ENCODE measurements at regions not wholly inside any gene's neighbourhood (a gene's known extent, or its start where the extent isn't known, plus 50 kb on each side); places are given as distances from the start of the nearest gene placed in this dataset.
"Not testable (repeated sequence)": the region's sequence is repeated elsewhere in the genome, so short reads cannot be mapped to it uniquely, and the experiment has no call there.

DNA sequence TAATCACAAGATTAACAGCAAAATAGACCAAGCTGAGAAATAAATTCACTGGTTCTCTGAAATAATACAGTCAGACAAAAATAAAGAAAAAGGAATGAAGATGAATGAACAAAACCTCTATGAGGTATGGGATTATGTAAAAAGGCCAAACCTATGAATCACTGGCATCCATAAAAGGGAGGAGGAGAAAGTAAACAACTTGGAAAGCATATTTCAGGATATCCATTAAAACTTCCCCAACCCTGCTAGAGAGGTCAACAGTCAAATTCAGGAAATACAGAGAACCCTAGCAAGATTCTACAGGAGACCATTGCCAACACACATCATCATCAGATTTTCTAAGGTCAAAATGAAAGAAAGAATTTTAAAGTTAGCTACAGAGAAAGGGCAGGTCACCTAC is 649.7 kb upstream of the CBLB start:
- Histone ChIP-seq H3K4me3 (ENCODE audit: low read depth in 1 of 2, low read length in 1 of 2) (no peak overlapping the region), H3K9me3 (no peaks in the 10 kb centered on the region), H3K36me3 (no peaks in the 10 kb centered on the region), H3K27ac (no peak overlapping the region), H3K27me3 (no peaks in the 10 kb centered on the region), H3K4me1 (ENCODE audit: control insufficient read depth in 1 of 2, insufficient read depth in 1 of 2, low read depth in 1 of 2, low read length in 1 of 2) (no peaks in the 10 kb centered on the region)
- TF ChIP-seq, protein P1, sequence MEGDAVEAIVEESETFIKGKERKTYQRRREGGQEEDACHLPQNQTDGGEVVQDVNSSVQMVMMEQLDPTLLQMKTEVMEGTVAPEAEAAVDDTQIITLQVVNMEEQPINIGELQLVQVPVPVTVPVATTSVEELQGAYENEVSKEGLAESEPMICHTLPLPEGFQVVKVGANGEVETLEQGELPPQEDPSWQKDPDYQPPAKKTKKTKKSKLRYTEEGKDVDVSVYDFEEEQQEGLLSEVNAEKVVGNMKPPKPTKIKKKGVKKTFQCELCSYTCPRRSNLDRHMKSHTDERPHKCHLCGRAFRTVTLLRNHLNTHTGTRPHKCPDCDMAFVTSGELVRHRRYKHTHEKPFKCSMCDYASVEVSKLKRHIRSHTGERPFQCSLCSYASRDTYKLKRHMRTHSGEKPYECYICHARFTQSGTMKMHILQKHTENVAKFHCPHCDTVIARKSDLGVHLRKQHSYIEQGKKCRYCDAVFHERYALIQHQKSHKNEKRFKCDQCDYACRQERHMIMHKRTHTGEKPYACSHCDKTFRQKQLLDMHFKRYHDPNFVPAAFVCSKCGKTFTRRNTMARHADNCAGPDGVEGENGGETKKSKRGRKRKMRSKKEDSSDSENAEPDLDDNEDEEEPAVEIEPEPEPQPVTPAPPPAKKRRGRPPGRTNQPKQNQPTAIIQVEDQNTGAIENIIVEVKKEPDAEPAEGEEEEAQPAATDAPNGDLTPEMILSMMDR (IDR thresholded peaks at IDR 0.05), result no peak

DNA sequence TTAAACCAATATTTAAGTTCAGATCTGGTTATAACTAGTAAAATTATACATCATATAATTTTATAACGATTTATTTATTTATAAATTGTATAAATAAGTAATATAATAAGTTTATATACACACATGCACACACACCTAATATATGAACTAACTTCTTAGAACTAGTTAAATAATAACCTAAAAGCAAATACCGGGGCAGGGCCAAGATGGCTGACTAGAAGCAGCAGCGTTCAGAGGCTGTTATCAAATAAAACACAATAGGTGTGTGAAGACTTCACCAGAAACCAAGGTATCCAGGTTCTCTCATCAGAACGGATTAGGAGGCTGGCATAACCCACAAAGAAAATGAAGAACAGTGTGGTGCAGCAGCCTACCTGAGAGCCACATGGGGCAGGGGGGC is 653.6 kb upstream of the CBLB start:
- no peaks in the 10 kb centered on the region for H3K9me3 ChIP-seq
- no peaks in the 10 kb centered on the region for H3K36me3 ChIP-seq
- no peaks in the 10 kb centered on the region for H3K27me3 ChIP-seq
- no peak overlapping the region for H3K4me3 ChIP-seq (ENCODE audit: low read depth in 1 of 2, low read length in 1 of 2)
- no peaks in the 10 kb centered on the region for H3K4me1 ChIP-seq (ENCODE audit: control insufficient read depth in 1 of 2, insufficient read depth in 1 of 2, low read depth in 1 of 2, low read length in 1 of 2)
- TF ChIP-seq, protein P1 (IDR thresholded peaks at IDR 0.05), result no peak
- H3K27ac ChIP-seq, result no peak overlapping the region

DNA sequence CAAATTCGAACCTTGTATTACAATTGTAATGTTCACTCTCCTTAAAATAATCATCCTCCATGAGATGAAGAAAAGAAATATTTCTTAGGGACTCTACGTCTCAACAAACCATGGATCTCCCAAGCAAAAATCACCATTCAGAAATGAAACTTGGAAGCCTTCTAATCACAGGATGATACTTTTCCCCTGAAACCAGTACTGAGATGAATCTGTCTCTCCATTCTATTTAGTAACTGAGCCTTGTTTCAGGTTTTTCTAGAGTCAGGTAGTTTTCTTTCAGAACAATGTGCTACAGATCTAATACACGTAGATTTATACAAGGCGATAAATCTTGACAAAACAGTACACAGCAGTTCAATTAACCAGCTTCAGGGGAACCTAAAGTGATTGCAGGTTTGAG is 660.1 kb upstream of the CBLB start:
- TF ChIP-seq, protein P1 (IDR thresholded peaks at IDR 0.05), result no peak
- Histone ChIP-seq H3K4me1 (ENCODE audit: control insufficient read depth in 1 of 2, insufficient read depth in 1 of 2, low read depth in 1 of 2, low read length in 1 of 2) (no peaks in the 10 kb centered on the region), H3K27me3 (no peaks in the 10 kb centered on the region), H3K27ac (no peak overlapping the region), H3K36me3 (no peaks in the 10 kb centered on the region), H3K4me3 (ENCODE audit: low read depth in 1 of 2, low read length in 1 of 2) (no peak overlapping the region), H3K9me3 (no peaks in the 10 kb centered on the region)

DNA sequence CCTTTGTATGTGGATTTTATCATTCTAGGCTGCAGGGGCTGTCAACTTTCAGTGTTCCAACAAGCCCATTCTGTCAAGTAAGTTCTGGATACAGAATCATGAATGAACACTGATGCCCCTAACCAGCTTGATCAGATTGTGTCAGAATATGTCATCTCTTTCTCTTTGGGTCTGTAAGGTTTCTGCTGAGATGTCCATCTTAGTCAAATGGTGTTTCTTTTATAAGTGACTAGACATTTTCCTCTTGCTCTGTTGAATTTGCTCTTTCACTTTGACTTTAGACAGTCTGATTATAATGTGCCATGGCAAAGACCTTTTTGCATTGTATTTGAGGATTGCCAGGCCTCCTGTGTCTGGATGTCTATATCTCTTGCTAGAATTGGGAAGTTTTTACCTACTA is 660.9 kb upstream of the CBLB start:
- Histone ChIP-seq H3K9me3 (no peaks in the 10 kb centered on the region), H3K4me3 (ENCODE audit: low read depth in 1 of 2, low read length in 1 of 2) (no peak overlapping the region), H3K27ac (no peak overlapping the region), H3K27me3 (no peaks in the 10 kb centered on the region), H3K36me3 (no peaks in the 10 kb centered on the region), H3K4me1 (ENCODE audit: control insufficient read depth in 1 of 2, insufficient read depth in 1 of 2, low read depth in 1 of 2, low read length in 1 of 2) (no peaks in the 10 kb centered on the region)
- TF ChIP-seq, protein P1 (IDR thresholded peaks at IDR 0.05), result no peak

DNA sequence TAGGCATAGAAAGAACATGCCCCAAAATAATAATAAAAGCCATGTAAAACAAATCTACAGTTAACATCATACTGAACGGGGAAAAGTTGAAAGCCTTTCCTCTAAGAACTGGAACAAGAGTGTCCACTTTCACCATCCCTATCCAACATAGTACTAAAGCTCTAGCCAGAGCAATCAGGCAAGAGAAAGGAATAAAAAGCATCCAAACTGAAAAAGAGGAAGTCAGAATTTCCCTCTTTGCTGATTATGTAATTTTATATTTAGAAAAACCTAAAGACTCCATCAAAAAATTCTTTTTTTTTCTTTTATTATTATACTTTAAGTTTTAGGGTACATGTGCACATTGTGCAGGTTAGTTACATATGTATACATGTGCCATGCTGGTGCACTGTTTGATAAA is 661.6 kb upstream of the CBLB start:
- no peak overlapping the region for H3K27ac ChIP-seq
- H3K4me3 ChIP-seq (ENCODE audit: low read depth in 1 of 2, low read length in 1 of 2), result no peak overlapping the region
- no peaks in the 10 kb centered on the region for H3K9me3 ChIP-seq
- H3K4me1 ChIP-seq (ENCODE audit: control insufficient read depth in 1 of 2, insufficient read depth in 1 of 2, low read depth in 1 of 2, low read length in 1 of 2), result no peaks in the 10 kb centered on the region
- H3K36me3 ChIP-seq, result no peaks in the 10 kb centered on the region
- TF ChIP-seq, protein P1 (IDR thresholded peaks at IDR 0.05), result no peak
- no peaks in the 10 kb centered on the region for H3K27me3 ChIP-seq

DNA sequence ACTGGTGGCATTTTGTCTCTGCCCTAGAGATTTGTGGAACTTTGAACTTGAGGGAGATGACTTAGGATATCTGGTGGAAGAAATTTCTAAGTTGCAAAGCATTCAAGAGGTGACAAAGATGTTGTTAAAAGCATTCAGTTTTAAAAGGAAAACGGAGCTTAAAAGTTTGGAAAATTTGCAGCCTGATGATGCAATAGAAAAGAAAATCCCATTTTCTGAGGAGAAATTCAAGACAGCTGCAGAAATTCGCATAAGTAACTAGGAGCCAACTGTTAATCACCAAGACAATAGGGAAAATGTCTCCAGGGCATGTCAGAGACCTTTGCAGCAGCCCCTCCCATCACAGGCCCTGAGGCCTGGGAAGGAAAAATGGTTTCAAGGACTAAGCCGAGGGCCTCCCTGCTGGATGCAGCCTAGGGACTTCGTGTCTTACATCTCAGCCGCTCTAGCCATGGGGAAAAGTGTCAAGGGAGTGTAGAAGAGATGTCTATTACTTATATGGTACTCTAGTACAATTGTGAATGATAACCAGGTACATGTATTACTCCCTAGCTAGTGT is 663.0 kb upstream of the CBLB start:
- H3K36me3 ChIP-seq; H3K27me3 ChIP-seq; H3K27ac ChIP-seq; H3K4me3 ChIP-seq (ENCODE audit: low read depth in 1 of 2, low read length in 1 of 2); H3K9me3 ChIP-seq; H3K4me1 ChIP-seq (ENCODE audit: control insufficient read depth in 1 of 2, insufficient read depth in 1 of 2, low read depth in 1 of 2, low read length in 1 of 2): not testable (repeated sequence)

All from neutrophil (primary cell).